HEK293T (cell line): ENCODE measurements at regions not wholly inside any gene's neighbourhood (a gene's known extent, or its start where the extent isn't known, plus 50 kb on each side); places are given as distances from the start of the nearest gene placed in this dataset.

ENCODE experiments used
- CTCF ChIA-PET: fragments of 350-600 bp; formaldehyde crosslinking; extraction: SDS; loops from one replicate; lab custom pipeline; 2021; ENCODE audit warnings: antibody characterized with exemption, inconsistent platforms; lab: Yijun Ruan, JAX
- POLR2A ChIA-PET: fragments of 350-600 bp; formaldehyde crosslinking; extraction: SDS; loops from one replicate; lab custom pipeline; 2020; ENCODE audit warnings: antibody characterized with exemption, inconsistent platforms; lab: Yijun Ruan, JAX
- DNase-seq: peaks from one replicate; pipeline ENCODE4 v3.0.0; 2012; ENCODE audit warnings: mixed read lengths; ENCODE audit errors: extremely low spot score
- ARNT ChIP-seq: fragments of 450-650 bp; IDR thresholded peaks from 2 replicates; pipeline ENCODE4 v1.6.1; 2017; ENCODE audit warnings: mild to moderate bottlenecking
- BHLHE40 ChIP-seq: fragments of 450-650 bp; IDR thresholded peaks from 2 replicates; pipeline ENCODE4 v1.6.1; 2016; ENCODE audit warnings: mild to moderate bottlenecking, moderate library complexity, borderline replicate concordance
- CTBP1 ChIP-seq: fragments of 450-650 bp; IDR thresholded peaks from 2 replicates; pipeline ENCODE4 v1.6.1; 2016; ENCODE audit warnings: borderline replicate concordance
- ELF4 ChIP-seq: fragments of 450-650 bp; IDR thresholded peaks from 2 replicates; pipeline ENCODE4 v1.6.1; 2017; ENCODE audit warnings: antibody characterized with exemption
- FOXA1 ChIP-seq: fragments of 450-650 bp; IDR thresholded peaks from 2 replicates; pipeline ENCODE4 v1.6.1; 2016; ENCODE audit warnings: mild to moderate bottlenecking
- FOXK2 ChIP-seq: fragments of 450-650 bp; IDR thresholded peaks from 2 replicates; pipeline ENCODE4 v1.6.1; 2016; ENCODE audit warnings: mild to moderate bottlenecking
- FOXM1 ChIP-seq: fragments of 450-650 bp; IDR thresholded peaks from 2 replicates; pipeline ENCODE4 v1.6.1; 2017; ENCODE audit warnings: mild to moderate bottlenecking, borderline replicate concordance
- HDGF ChIP-seq: fragments of 450-650 bp; IDR thresholded peaks from 2 replicates; pipeline ENCODE4 v1.6.1; 2017; ENCODE audit warnings: antibody characterized with exemption, borderline replicate concordance
- L3MBTL2 ChIP-seq: fragments of 450-650 bp; conservative IDR thresholded peaks from 2 replicates; pipeline ENCODE4 v1.6.1; 2016; ENCODE audit warnings: mild to moderate bottlenecking
- LEF1 ChIP-seq: fragments of 450-650 bp; IDR thresholded peaks from 2 replicates; pipeline ENCODE4 v1.6.1; 2017; ENCODE audit warnings: mild to moderate bottlenecking, borderline replicate concordance
- NFRKB ChIP-seq: fragments of 450-650 bp; IDR thresholded peaks from 2 replicates; pipeline ENCODE4 v1.6.1; 2016; ENCODE audit warnings: mild to moderate bottlenecking, moderate library complexity
- SP1 ChIP-seq: fragments of 450-650 bp; IDR thresholded peaks from 2 replicates; pipeline ENCODE4 v1.6.1; 2017
- SUZ12 ChIP-seq: fragments of 450-650 bp; IDR thresholded peaks from 2 replicates; pipeline ENCODE4 v1.6.1; 2016; ENCODE audit warnings: mild to moderate bottlenecking
- TARDBP ChIP-seq: fragments of 450-650 bp; IDR thresholded peaks from 2 replicates; pipeline ENCODE4 v1.6.1; 2016
- ZNF384 ChIP-seq: fragments of 450-650 bp; IDR thresholded peaks from 2 replicates; pipeline ENCODE4 v1.6.1; 2016
- TF ChIP-seq, protein P1 (sequence below): fragments of 450-650 bp; IDR thresholded peaks from 2 replicates; pipeline ENCODE4 v1.6.1; 2016

DNA sequence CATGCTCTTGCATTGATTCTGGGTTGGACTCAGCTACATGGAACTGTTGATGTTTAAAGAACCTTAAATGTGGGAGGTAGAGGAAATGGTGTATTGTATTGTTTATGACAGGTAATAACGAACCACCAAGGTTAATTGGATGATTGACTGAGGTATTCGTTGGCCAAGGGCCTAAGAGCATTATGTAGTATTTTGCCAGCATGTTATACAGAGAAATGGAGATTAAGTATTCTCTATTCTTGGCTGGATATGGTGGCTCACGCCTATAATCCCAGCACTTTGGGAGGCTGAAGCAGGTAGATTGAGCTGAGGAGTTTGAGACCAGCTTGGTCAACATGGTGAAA lies 59.0 kb upstream of the CDK20 start:
- DNase-seq = no peak
- no peak for TF ChIP-seq TARDBP
- no peak for TF ChIP-seq FOXK2
- TF ChIP-seq BHLHE40 = no peak
- TF ChIP-seq ELF4 = no peak
- TF ChIP-seq HDGF = no peak
- no peak for TF ChIP-seq L3MBTL2
- TF ChIP-seq, protein P1, sequence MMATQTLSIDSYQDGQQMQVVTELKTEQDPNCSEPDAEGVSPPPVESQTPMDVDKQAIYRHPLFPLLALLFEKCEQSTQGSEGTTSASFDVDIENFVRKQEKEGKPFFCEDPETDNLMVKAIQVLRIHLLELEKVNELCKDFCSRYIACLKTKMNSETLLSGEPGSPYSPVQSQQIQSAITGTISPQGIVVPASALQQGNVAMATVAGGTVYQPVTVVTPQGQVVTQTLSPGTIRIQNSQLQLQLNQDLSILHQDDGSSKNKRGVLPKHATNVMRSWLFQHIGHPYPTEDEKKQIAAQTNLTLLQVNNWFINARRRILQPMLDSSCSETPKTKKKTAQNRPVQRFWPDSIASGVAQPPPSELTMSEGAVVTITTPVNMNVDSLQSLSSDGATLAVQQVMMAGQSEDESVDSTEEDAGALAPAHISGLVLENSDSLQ = no peak
- TF ChIP-seq ZNF384 = no peak
- no peak for TF ChIP-seq SP1
- TF ChIP-seq CTBP1 = no peak
- no peak for TF ChIP-seq SUZ12
- TF ChIP-seq FOXA1 = no peak
- TF ChIP-seq NFRKB = no peak
- CTCF ChIA-PET = no interaction called here
- POLR2A ChIA-PET = no interaction called here

DNA sequence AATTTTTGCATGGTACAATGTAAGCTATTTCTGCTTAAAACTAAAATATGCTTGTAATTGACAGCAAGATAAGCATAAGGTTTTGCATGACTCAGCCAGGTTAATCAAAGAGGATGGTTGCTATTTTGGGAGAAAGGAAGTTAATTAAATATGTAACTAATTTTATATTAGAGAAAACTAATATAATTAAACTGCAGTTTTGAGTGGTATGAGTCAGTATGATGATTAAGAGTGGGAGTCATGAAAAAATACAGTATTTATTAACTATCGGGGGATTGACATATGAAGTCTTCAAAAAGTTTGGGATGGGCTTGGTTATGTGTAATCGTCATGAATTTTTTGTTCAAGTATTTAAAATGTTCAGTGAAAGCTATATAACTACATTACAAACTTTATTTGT lies 54.0 kb upstream of the CDK20 start:
- TF ChIP-seq FOXK2 (no peak), ELF4 (no peak), LEF1 (no peak), FOXM1 (no peak), HDGF (no peak), TARDBP (no peak), NFRKB (no peak), SUZ12 (no peak), ARNT (no peak), CTBP1 (no peak), SP1 (no peak), BHLHE40 (no peak), ZNF384 (no peak), FOXA1 (no peak), L3MBTL2 (no peak)
- TF ChIP-seq, protein P1 = no peak
- no peak for DNase-seq
- POLR2A ChIA-PET = no interaction called here
- CTCF ChIA-PET = no interaction called here

DNA sequence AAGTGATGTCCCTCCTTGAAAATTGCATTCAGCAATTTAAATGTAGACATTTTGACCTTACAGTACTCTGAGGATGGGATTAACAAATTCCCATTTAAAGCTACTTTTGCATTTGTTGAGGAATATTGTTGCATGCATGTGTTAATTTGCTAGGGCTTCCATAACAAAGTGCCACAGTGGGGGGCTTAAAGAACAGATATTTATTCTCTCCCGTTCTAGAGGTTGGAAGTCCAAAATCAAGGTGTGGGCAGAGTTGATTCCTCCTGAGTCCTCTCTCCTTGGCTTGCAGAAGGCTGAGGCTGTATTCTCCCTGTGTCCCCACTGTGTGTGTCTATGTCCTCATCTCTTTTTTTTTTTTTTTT lies 51.8 kb upstream of the CDK20 start:
- CTCF ChIA-PET = no interaction called here
- TF ChIP-seq ZNF384 (no peak), BHLHE40 (no peak), SP1 (no peak), LEF1 (no peak), ARNT (no peak), L3MBTL2 (no peak), NFRKB (no peak), FOXM1 (no peak)
- POLR2A ChIA-PET = no interaction called here
- DNase-seq = no peak

DNA sequence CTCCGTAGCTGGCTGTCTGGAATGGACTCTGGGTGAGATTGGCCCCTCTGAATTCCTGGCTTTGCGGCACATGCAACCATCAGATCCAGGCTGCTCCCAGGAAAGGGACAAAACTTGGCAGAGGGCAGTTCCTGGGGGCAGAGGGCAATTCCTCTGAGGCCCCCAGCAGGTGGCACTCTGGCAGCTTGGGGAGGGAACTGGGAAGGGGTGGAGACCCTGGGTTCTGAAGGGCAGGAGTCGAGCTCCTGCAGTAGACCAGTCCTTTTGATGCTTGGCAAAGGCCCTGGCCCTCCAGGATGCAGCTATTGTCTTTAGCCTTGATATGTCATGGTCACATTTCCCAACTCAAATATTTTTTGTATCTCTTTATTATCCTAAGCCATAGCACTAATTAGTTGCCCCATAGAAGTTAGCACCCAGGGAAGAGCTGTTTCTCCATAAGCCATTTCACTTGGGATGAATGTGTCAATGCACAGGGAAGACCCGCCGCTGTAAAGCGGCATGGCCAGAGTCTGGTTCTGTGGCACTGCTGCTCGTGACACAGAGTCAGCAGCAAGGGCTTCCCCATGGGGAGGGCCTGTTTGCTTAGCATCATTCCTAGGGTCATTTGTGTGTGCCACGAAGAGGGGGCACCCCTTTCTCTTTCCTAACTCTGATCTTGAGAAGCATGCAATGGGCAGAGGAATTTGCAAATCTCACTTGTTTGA lies 51.2 kb upstream of the CDK20 start:
- ChIA-PET POLR2A (no interaction called here), CTCF (no interaction called here)
- TF ChIP-seq BHLHE40 = no peak
- TF ChIP-seq FOXK2 = no peak
- no peak for TF ChIP-seq L3MBTL2
- no peak for TF ChIP-seq NFRKB
- no peak for TF ChIP-seq FOXA1
- TF ChIP-seq SUZ12 = no peak
- no peak for TF ChIP-seq ARNT
- no peak for TF ChIP-seq FOXM1
- no peak for TF ChIP-seq CTBP1
- no peak for TF ChIP-seq HDGF
- TF ChIP-seq ZNF384 = no peak
- no peak for TF ChIP-seq ELF4
- TF ChIP-seq SP1 = no peak
- TF ChIP-seq, protein P1 = no peak
- no peak for TF ChIP-seq TARDBP
- no peak for TF ChIP-seq LEF1
- no peak for DNase-seq

DNA sequence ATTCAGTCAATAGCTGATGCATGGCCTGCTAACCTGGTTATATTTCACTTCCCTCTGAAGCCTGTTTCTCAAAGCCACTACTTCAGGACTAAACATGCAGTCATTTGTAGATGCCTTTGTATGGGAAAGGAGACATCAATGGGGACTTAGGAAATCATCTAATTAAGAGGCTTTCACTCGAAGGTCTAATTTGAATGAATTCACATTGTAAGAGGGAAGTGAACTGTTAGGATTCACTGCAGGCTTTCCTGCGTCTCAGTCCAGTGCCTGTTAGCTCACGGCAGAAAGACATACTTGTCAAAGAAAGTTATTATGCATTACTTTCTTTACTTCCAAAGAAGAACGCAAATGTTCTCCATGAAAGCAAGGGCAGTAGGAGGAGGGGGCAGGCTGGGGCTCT lies 50.6 kb upstream of the CDK20 start:
- CTCF ChIA-PET = no interaction called here
- no peak for DNase-seq
- POLR2A ChIA-PET = no interaction called here
- TF ChIP-seq SP1 (no peak), LEF1 (no peak), ZNF384 (no peak), L3MBTL2 (no peak), HDGF (no peak), FOXK2 (no peak), NFRKB (no peak), ELF4 (no peak), BHLHE40 (no peak)
- TF ChIP-seq, protein P1 = no peak
